Keratinocyte (primary cell): ENCODE measurements at regions not wholly inside any gene's neighbourhood (a gene's known extent, or its start where the extent isn't known, plus 50 kb on each side); places are given as distances from the start of the nearest gene placed in this dataset.

Experiments
- EZH2 ChIP-seq: IDR thresholded peaks from one replicate; pipeline ENCODE4 v1.6.1; 2012; ENCODE audit warnings: inconsistent platforms, mild to moderate bottlenecking, low read length, moderate library complexity
- TF ChIP-seq, protein P1 (sequence below), 3 experiments: IDR thresholded peaks in 1 of 3; conservative IDR thresholded peaks in 1 of 3; optimal IDR thresholded peaks in 1 of 3; 2 replicates in 2 of 3; 3 replicates in 1 of 3; pipeline versions ENCODE3 to v1.5.1; 2011; ENCODE audit warnings: low read length in 3 of 3, mild to moderate bottlenecking in 3 of 3, moderate library complexity in 2 of 3, control low read depth in 1 of 3, inconsistent platforms in 1 of 3; ENCODE audit not compliant: insufficient read depth in 2 of 3; ENCODE audit errors: extremely low read depth in 1 of 3

DNA sequence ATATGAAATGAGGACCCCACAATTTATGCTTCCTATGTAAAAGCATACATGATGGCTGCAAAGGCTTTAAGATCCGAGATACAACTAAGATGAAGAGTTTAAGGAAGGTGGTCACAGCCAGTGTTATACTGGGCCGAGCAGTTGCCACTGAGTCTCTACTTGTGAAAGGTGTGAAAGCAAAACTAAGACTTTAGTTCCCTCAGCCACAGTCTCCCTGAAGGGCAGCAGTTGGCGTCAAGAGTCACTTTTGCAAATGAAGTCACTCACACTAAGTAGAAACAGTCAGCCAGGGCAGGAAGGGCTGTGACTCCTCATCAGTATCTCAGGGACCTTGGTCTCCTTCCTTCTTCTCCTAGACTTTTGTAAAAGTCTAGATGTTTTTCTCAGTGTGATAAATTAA is 191.6 kb upstream of the MCHR2 start:
- TF ChIP-seq, protein P1, sequence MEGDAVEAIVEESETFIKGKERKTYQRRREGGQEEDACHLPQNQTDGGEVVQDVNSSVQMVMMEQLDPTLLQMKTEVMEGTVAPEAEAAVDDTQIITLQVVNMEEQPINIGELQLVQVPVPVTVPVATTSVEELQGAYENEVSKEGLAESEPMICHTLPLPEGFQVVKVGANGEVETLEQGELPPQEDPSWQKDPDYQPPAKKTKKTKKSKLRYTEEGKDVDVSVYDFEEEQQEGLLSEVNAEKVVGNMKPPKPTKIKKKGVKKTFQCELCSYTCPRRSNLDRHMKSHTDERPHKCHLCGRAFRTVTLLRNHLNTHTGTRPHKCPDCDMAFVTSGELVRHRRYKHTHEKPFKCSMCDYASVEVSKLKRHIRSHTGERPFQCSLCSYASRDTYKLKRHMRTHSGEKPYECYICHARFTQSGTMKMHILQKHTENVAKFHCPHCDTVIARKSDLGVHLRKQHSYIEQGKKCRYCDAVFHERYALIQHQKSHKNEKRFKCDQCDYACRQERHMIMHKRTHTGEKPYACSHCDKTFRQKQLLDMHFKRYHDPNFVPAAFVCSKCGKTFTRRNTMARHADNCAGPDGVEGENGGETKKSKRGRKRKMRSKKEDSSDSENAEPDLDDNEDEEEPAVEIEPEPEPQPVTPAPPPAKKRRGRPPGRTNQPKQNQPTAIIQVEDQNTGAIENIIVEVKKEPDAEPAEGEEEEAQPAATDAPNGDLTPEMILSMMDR (optimal IDR thresholded peaks at IDR 0.05 in 1 of 3, IDR thresholded peaks at IDR 0.05 in 1 of 3, conservative IDR thresholded peaks at IDR 0.05 in 1 of 3; ENCODE audit: extremely low read depth in 1 of 3, insufficient read depth in 2 of 3, low read length in 3 of 3): no peak
- no peak for TF ChIP-seq EZH2
